ENCODE measurements at regions not wholly inside any gene's neighbourhood (a gene's known extent, or its start where the extent isn't known, plus 50 kb on each side); places are given as distances from the start of the nearest gene placed in this dataset.
A peak's percentile ranks its signal among the peaks of the same experiment; 100 is the strongest.

GRCh38 chr6:168145747-168146596, 67.0 kb upstream of the FRMD1 start:
- Histone ChIP-seq H3K4me1 (no peaks in the 10 kb centered on the region), H3K27ac (no peak overlapping the region), H3K27me3 (no peaks in the 10 kb centered on the region), H3K4me3 (no peak overlapping the region), H3K9me3 (no peaks in the 10 kb centered on the region), H3K36me3 (no peaks in the 10 kb centered on the region)
- WGBS, 2 donors = 82 to 86% methylated on average over 6 to 11 of the region's 12 CpGs
- ATAC-seq (ENCODE audit: low FRiP score in 2 of 2) (peak in 1 of 2 donors; percentile 8), DNase-seq (peak in 1 of 2 donors; percentile 8)
- TF ChIP-seq, protein P1, sequence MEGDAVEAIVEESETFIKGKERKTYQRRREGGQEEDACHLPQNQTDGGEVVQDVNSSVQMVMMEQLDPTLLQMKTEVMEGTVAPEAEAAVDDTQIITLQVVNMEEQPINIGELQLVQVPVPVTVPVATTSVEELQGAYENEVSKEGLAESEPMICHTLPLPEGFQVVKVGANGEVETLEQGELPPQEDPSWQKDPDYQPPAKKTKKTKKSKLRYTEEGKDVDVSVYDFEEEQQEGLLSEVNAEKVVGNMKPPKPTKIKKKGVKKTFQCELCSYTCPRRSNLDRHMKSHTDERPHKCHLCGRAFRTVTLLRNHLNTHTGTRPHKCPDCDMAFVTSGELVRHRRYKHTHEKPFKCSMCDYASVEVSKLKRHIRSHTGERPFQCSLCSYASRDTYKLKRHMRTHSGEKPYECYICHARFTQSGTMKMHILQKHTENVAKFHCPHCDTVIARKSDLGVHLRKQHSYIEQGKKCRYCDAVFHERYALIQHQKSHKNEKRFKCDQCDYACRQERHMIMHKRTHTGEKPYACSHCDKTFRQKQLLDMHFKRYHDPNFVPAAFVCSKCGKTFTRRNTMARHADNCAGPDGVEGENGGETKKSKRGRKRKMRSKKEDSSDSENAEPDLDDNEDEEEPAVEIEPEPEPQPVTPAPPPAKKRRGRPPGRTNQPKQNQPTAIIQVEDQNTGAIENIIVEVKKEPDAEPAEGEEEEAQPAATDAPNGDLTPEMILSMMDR (IDR thresholded peaks at IDR 0.05) = no peak
- TF ChIP-seq POLR2A (IDR thresholded peaks at IDR 0.05) (no peak), POLR2AphosphoS5 (IDR thresholded peaks at IDR 0.05) (no peak), EP300 (IDR thresholded peaks at IDR 0.05) (no peak)

DNA sequence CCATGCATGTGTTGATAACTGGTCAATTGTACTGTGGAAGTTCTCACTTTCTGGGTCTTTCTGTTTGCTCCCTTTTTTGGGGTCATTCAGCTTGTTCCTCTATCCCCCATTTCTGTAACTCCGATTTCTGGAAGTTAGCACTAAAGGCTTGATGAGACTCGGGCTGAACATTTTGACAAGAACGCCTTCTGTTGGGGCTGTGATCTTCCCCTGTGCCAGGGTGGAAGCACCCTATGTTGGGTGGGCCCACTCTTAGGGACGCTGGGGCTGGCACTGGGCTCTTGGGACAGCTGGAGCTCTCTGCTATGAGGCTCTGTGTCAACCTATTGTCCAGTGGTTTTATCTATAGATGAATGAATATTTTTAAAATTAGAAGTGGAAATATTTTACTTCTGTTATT, 60.1 kb upstream of the FRMD1 start:
- no peak overlapping the region for H3K4me3 ChIP-seq
- DNase-seq (peak in 1 of 2 donors; percentile 18), ATAC-seq (ENCODE audit: low FRiP score in 2 of 2) (no peak)
- H3K27me3 ChIP-seq = no peaks in the 10 kb centered on the region
- H3K4me1 ChIP-seq = no peaks in the 10 kb centered on the region
- WGBS, 2 donors = 88% methylated on average over 4 of the region's 4 CpGs
- no peak for TF ChIP-seq POLR2AphosphoS5 (IDR thresholded peaks at IDR 0.05)
- TF ChIP-seq, protein P1 (IDR thresholded peaks at IDR 0.05) = no peak
- no peak for TF ChIP-seq POLR2A (IDR thresholded peaks at IDR 0.05)
- TF ChIP-seq EP300 (IDR thresholded peaks at IDR 0.05) = no peak
- no peak overlapping the region for H3K27ac ChIP-seq
- no peaks in the 10 kb centered on the region for H3K36me3 ChIP-seq
- H3K9me3 ChIP-seq = no peaks in the 10 kb centered on the region

DNA sequence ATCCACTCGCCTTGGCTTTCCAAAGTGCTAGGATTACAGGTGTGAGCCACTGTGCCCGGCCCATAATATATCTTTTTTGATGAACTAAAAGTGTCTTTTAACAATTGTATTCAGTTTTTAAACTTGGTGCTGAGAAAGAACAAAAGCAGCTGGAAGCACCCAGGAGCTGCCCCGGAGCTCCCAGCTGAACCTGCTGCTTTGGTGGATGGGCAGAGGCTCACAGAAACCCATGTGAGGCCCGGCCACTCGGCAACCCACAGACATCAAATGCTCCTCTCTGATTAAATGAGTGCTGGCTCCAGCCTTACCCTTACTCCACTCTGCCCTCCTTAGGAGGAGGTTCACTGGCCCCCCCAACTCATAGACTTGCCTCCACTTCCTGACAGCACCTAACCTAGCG, 59.4 kb upstream of the FRMD1 start:
- whole genome bisulfite sequencing, 2 donors = 81 to 82% methylated on average over 6 of the region's 6 CpGs
- DNase-seq = peak in 1 of 2 donors; percentile 11
- TF ChIP-seq POLR2A (IDR thresholded peaks at IDR 0.05) (no peak), POLR2AphosphoS5 (IDR thresholded peaks at IDR 0.05) (no peak)

GRCh38 chr6:168137024-168137423, 58.0 kb upstream of the FRMD1 start:
- TF ChIP-seq, protein P1 (IDR thresholded peaks at IDR 0.05) = no peak
- TF ChIP-seq EP300 (IDR thresholded peaks at IDR 0.05) = no peak
- no peak for TF ChIP-seq POLR2AphosphoS5 (IDR thresholded peaks at IDR 0.05)
- TF ChIP-seq POLR2A (IDR thresholded peaks at IDR 0.05) = no peak
- Histone ChIP-seq H3K4me3 (no peak overlapping the region), H3K9me3 (no peaks in the 10 kb centered on the region), H3K27ac (no peak overlapping the region), H3K4me1 (peaks cover 0 to 13% (median 6%) of the 10 kb centered on the region in 4 donors), H3K27me3 (no peaks in the 10 kb centered on the region), H3K36me3 (no peaks in the 10 kb centered on the region)
- ATAC-seq (ENCODE audit: low FRiP score in 2 of 2) (no peak), DNase-seq (peak in 1 of 2 donors; percentile 12)
- 93 to 95% methylated on average over 9 of the region's 9 CpGs for WGBS, 2 donors

More for the DNA sequence above, 59.4 kb upstream of the FRMD1 start:
- no peak for ATAC-seq (ENCODE audit: low FRiP score in 2 of 2)
- Histone ChIP-seq H3K36me3 (no peaks in the 10 kb centered on the region), H3K27ac (no peak overlapping the region), H3K4me1 (peaks cover 0 to 2% (median 0%) of the 10 kb centered on the region in 4 donors), H3K4me3 (no peak overlapping the region), H3K9me3 (no peaks in the 10 kb centered on the region), H3K27me3 (no peaks in the 10 kb centered on the region)

GRCh38 chr6:168136622-168137021, 57.6 kb upstream of the FRMD1 start:
- no peak overlapping the region for H3K27ac ChIP-seq
- no peaks in the 10 kb centered on the region for H3K27me3 ChIP-seq
- H3K4me3 ChIP-seq = no peak overlapping the region
- WGBS, 2 donors = 88 to 93% methylated on average over 4 to 5 of the region's 5 CpGs
- no peak for ATAC-seq (ENCODE audit: low FRiP score in 2 of 2)
- H3K9me3 ChIP-seq = no peaks in the 10 kb centered on the region
- peaks cover 0 to 13% (median 6%) of the 10 kb centered on the region in 4 donors for H3K4me1 ChIP-seq
- DNase-seq = no peak
- TF ChIP-seq, protein P1 (IDR thresholded peaks at IDR 0.05) = no peak
- TF ChIP-seq POLR2A (IDR thresholded peaks at IDR 0.05) = no peak
- TF ChIP-seq EP300 (IDR thresholded peaks at IDR 0.05) = no peak
- no peak for TF ChIP-seq POLR2AphosphoS5 (IDR thresholded peaks at IDR 0.05)
- no peaks in the 10 kb centered on the region for H3K36me3 ChIP-seq
